IPS-NIHi11 (cell line): ENCODE measurements at regions not wholly inside any gene's neighbourhood (a gene's known extent, or its start where the extent isn't known, plus 50 kb on each side); places are given as distances from the start of the nearest gene placed in this dataset.
A peak's percentile ranks its signal among the peaks of the same experiment; 100 is the strongest.
"Not testable (repeated sequence)": the region's sequence is repeated elsewhere in the genome, so short reads cannot be mapped to it uniquely, and the experiment has no call there.

Experiments
- DNase-seq: peaks from one replicate; pipeline ENCODE4 v3.0.0; 2012; ENCODE audit warnings: mixed read lengths, low spot score

DNA sequence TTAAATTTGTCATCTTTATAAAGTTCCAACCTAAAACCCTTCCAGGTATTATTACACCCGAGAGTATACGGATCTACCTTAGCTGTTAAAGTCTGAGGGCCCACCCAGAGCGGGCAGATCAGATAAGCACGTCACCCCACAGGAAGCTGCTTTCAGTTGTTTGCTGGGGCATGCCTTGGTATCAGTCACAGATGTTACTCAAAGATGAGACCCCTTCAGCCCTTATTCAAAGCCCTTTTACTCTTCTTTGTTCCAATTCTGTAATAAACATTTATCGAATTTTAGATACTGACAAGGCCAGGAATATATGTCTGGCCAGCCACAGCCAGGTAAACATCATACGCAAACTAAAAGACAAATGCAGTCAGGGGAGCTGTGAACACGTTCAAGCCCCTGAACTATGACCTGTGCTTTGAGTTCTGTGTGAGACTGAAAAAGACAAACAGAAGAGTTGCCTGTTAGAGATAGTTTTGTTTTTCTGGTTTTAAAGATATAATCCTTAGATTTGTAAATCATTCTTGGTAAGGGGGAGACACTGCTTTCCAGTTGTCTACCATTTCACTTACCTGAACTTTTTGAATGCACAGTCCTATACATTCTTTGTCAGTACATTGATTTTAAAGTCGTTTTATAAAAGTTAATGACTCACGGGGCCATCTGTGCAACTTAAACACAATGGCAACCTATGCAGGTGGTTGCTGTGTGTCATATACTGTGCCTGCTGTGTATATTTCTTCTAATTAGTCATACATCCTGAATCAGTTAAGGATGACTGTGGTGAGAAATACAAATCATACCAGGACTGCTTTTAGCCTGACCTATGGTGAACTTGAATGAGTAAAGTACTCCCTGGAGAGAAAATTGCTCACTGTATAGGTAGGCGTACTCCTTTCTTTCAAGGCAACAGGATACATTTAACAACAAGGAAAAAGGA lies 100.5 kb upstream of the ITPRID2 start:
- no peak for DNase-seq

DNA sequence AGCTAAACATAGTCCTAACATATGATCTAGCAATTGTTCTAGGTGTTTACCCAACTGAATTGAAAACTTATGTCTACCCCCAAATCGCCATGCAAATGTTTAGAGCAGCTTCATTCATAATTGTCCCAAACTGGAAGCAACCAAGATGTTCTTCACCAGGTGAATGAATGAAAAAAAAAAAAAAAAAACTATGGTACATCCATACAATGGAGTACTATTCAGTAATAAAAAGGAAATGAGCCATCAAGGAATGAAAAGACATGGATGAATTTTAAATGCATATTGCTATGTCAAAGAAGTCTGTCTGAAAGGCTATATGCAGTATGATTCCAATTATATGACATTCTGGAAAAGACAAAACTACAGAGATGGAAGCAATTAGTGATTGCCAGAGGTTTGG lies 98.6 kb upstream of the ITPRID2 start:
- DNase-seq = no peak

- DNase-seq = no peak
Observed at GRCh38 chr2:181798022-181798421, 93.5 kb upstream of the ITPRID2 start.

- DNase-seq = not testable (repeated sequence)
Observed at GRCh38 chr2:181802300-181802699, 89.2 kb upstream of the ITPRID2 start.

DNA sequence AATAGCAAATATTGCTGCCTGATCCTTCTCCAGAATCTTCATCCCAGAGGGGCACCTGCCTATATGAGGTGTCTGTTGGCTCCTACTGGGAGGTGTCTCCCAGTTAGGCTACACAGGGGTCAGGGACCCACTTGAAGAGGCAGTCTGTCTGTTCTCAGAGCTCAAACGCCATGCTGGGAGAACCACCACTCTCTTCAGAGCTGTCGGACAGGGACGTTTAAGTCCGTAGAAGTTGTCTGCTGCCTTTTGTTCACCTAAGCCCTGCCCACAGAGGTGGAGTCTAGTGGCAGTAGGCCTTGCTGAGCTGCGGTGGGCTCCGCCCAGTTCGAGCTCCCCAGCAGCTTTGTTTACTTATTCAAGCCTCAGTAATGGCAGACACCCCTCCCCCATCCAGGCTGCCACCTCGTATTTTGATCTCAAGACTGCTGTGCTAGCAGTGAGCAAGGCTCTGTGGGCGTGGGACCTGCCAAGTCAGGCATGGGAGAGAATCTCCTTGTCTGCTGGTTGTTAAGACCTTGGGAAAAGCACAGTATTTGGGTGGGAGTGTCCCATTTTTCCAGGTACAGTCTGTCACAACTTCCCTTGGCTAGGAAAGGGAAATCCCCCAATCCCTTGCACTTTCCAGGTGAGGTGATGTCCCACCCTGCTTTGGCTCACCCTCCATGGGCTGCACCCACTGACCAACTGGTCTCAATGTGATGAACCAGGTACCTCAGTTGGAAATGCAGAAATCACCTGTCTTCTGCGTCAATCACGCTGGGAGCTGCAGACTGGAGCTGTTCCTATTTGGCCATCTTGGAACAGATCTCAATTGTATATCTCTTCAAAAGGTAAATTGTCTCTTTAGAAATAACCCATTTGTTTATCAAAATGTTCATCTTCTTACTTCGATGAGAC lies 87.4 kb upstream of the ITPRID2 start:
- DNase-seq = peak; percentile 18

DNA sequence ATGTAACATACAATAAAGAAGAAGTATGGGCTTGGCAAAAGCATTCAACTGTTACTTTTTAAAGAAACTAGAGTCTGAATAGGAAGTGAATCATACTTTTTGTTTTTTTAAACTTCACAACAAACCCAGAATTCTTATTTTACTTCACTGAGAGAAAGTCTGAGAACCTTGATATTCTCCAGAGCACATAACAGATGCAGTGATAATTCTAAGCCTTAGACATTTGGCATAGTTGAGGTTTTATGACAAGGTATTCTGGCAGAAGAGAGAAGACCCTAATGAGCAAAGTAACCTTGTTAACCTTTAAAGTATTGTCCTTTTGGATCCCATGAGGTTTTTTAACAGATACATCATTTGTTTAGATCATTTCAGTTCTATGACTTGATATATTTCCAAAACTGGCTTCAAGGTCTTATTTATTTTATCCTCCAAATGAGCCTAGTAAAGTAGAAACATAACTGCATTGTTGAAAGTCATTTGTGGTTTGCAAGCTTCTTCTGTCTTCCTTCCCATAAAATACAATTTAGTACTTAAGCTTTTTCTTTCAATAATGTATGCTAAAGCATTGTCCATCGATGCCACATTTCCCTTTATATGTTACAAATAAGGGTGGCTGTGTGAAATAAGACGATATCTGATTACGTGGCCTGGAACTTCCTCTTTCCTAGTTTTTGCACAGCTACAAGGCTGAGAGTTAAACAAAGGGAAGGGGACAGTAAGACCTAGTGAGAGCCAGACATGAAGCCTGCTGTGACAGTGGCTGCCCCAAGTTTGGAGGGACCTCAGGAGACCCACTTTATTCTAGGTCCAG lies 86.1 kb upstream of the ITPRID2 start:
- DNase-seq = no peak

GRCh38 chr2:181806039-181806392 lies 85.5 kb upstream of the ITPRID2 start:
- no peak for DNase-seq

DNA sequence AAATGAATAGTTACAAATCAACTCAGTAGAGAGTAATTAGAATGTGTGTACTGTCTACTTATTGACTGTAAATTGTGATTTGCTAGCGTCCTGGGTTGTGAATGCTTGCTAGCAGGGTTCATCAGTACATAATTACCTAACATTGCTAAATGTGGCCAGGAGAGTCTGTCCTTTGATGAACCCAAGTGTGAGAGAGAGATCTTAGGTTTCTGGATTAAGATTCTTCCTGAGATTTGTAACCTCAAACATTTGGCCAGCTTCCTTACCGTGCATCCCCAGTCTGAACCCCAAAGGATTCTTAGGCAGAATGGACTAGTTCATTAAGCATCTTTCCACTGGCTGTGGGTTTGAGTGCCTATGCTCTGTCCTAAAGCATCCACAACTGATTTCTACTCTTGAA lies 84.0 kb upstream of the ITPRID2 start:
- DNase-seq = no peak

DNA sequence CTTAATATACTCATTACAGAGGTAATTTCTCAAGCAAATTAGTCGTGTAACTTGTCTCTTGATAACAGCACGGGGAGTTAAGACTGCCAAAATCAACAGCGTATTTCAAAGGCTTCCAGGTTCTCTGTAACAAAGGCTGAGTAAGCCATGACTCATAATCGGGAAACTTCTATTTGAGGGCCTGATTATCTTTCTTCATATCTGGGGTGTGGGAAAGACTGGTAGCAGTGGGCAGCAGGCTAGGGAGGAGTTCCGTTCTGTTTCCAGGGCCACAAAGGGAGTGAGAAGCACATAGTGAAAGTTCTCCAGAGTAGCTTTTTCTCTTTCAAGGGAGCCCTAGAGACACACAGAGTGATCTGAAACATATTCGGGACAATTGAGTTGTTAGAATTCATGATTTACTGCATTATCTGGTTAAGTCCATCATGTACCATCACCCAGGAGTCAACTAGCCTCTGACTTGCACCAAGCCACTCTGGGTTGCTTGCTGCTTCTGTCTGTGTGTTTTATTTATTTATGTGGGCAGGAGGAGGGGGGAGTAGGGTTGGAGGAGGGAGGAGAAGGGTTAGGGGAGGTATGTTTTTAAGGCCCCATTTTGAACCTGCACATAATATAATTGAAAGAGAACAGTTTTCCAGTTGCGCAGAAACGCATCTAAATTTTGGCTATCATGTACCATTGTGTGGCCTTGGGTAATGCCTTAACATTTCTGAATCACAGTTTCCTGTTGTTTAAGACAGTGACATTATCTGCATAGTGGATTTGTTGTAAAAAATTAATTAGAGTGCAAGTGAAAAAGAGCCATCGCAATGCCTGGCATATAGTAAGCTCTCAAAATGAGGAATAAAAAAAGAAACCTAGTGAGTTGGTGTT lies 80.5 kb upstream of the ITPRID2 start:
- peak; percentile 14 for DNase-seq

- no peak for DNase-seq
Observed at GRCh38 chr2:181812106-181812743, 79.3 kb upstream of the ITPRID2 start.

DNA sequence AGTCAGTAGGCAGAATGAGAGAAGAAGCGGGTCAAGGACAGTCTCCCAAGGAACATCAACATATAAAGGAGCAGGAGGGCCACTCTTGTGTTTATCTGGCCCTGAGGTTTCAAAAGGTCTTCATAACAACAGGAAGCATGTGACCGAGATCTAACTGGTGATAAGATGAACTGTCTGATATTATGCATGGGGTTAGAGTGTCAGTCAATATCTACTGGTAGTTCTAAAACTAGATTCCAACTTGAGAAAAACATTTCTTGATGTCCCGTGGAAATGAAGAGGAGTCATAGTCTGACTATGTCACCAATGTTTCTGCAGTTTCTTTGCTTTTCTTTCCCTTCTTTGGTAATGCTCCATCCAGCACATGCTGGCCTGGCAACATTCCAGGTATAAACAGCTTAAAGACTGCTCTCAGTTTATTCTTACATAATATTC lies 77.5 kb upstream of the ITPRID2 start:
- no peak for DNase-seq

DNA sequence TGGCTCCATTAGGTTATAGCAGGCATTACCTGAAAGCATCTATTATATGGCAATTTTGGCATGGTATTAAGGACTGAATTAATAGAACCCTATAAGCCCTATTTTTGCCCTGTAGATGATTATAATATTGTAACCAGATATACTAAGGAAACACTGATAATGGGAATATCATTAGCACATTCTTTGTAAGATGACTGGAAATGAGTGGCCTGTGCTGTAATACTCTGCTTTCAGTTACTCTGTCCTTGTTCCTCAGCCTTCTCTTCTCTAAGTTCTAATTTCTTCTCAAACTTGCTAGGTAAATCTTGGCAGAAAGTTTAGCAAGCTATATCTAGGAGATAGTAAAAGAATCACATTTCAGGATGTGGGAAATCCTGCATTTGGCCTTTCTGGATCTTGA lies 74.0 kb upstream of the ITPRID2 start:
- DNase-seq = no peak

GRCh38 chr2:181818058-181818680 lies 73.4 kb upstream of the ITPRID2 start:
- no peak for DNase-seq

DNA sequence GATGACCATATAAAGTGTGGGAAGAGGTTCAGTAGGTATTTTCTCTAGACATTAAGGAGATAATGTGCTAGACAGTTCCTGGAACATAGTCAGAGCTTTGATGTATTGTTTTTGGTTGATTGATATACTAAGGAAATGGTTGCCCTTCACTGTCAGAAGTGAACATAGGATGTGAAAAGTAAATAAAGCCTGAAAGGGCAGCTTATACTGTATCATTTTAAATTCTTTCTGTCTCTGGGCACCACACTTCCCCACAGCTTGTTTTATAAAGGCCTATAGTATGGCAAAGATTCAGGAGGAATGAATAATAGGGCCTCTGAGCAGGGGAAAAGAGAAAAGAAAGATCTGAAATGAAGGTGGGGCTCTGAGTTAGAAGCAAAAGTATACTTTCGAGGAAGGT lies 72.7 kb upstream of the ITPRID2 start:
- no peak for DNase-seq

DNA sequence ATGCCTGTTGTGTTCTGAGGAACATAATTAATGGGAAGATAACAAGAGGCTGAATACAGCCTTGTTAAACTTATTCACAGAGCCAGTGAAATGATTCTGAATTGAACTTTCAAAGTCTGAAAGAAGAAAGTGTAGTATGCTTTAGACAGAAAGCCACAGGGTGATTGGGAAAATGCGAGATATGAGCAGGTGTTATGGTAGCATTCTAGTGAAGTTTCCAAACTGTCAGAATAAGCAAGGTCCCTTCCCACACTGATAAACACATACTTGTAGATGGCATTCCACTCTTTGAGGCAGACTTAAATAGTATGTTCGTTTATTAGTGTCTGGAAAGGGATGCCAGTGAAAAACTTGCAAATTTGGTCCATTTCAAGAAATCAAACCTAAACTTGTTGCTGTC lies 70.5 kb upstream of the ITPRID2 start:
- DNase-seq = no peak

GRCh38 chr2:181822097-181822496 lies 69.4 kb upstream of the ITPRID2 start:
- no peak for DNase-seq

GRCh38 chr2:181823405-181823804 lies 68.1 kb upstream of the ITPRID2 start:
- DNase-seq = no peak

DNA sequence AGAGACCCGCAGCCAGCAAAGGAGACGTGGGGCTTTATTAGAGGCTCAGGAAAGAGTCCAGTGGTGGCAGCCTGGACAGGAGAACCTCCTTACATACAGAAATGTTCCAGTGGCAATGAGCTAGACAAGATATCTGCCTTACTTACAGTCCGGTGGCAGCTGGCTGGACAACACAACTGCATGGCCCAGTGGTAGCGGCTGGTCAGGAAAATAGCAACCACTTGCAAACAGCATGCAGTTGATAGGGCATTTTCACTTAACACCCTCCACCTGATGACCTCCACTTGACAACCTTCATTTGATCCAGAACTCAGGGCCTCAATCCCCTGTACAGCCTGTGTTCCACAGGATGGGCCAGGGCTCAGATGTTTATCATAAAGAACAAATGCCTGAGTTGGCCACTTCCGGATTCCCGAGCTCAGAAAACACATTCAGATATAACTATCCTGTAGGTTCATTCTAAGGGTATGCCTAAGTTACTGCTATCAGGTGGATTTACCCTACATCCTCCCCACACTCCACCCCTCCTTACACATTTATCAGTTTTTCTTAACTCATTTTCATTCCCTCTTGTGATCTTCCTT lies 63.3 kb upstream of the ITPRID2 start:
- no peak for DNase-seq

DNA sequence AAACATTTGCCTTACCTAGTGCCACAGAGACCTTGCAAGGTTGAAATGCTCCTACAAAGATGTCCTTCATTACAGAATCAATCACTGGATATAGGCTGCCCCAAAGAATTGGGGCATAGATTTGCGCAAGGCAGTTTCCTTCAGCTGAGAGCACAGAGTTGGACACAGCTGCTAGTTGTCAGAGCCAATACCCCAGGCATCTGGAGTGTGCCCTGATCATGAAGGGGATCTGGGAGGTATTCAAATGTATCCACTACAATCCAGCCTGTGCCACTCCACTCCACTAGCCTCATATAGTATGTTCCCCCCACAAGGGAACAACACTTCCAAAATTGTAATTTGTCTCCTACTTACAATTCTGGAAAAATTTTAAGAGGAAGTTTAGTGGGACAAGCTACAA lies 62.3 kb upstream of the ITPRID2 start:
- no peak for DNase-seq

- DNase-seq = no peak
Observed at GRCh38 chr2:181832015-181832414, 59.5 kb upstream of the ITPRID2 start.
